Activated T-helper 17 cell treated with anti-CD3 and anti-CD28 coated beads, Interleukin-2, amount 50 U/mL, for 72 hours (primary cell): ENCODE measurements at regions not wholly inside any gene's neighbourhood (a gene's known extent, or its start where the extent isn't known, plus 50 kb on each side); places are given as distances from the start of the nearest gene placed in this dataset.

Experiments
- ATAC-seq: fragments of 150-1000 bp; cut with Tn5 transposase; replicated peaks from 2 replicates; pipeline ENCODE4 v1.10.0; 2021; ENCODE audit warnings: mild to moderate bottlenecking, moderate library complexity
- H3K27ac Mint-ChIP-seq: one replicate; pipeline ENCODE4 v1.8.0; 2022; ENCODE audit warnings: mixed read lengths
- H3K27me3 Mint-ChIP-seq: one replicate; pipeline ENCODE4 v1.8.0; 2022; ENCODE audit warnings: mixed read lengths
- H3K36me3 Mint-ChIP-seq: one replicate; pipeline ENCODE4 v1.8.0; 2022; ENCODE audit warnings: low read depth, mild to moderate bottlenecking, mixed read lengths
- H3K4me1 Mint-ChIP-seq: one replicate; pipeline ENCODE4 v1.8.0; 2022; ENCODE audit warnings: mixed read lengths
- H3K4me3 Mint-ChIP-seq: one replicate; pipeline ENCODE4 v1.8.0; 2022; ENCODE audit warnings: mild to moderate bottlenecking, mixed read lengths
- H3K9me3 Mint-ChIP-seq: one replicate; pipeline ENCODE4 v1.8.0; 2022; ENCODE audit warnings: mixed read lengths

DNA sequence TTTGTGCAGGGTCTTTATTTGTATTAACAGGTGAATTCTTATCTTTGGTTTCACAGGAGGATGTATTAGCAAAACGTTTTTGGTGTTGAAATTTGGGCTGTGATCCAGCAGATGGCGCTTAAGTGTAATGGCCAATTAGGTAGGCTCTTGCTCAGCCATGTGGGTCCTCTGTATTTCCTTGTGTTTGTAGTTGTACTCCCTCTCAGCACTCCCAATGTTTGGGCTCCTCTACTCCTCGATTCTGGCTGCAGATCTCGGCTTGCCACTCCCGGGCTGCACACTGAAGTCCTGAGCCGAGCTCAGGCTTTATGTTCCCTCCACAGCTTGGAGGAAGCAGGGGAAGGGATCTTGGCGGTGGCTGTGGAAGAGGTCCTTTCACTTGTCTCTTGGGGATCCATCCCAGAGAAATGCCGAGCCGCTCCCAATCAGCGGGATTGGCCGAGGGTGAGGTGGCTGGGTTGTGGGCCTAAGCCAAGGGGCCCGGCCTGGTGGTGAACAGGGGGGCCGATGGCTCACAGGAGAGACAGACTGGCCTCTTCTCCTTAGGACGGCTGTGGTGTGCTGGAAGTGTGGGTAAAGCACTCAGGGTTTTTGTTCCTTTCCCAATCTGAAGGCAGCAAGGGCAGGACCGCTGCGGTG is 133.7 kb downstream of the AEBP2 start:
- no peak overlapping the region for H3K4me3 Mint-ChIP-seq
- ATAC-seq: no peak
- no peaks in the 10 kb centered on the region for H3K9me3 Mint-ChIP-seq
- peaks cover 6% of the 10 kb centered on the region for H3K4me1 Mint-ChIP-seq
- no peaks in the 10 kb centered on the region for H3K27me3 Mint-ChIP-seq
- H3K36me3 Mint-ChIP-seq: peaks cover 4% of the 10 kb centered on the region
- H3K27ac Mint-ChIP-seq: no peak overlapping the region

GRCh38 chr12:19573866-19574265 is 134.6 kb downstream of the AEBP2 start:
- H3K27me3 Mint-ChIP-seq: no peaks in the 10 kb centered on the region
- H3K27ac Mint-ChIP-seq: no peak overlapping the region
- no peak for ATAC-seq
- H3K9me3 Mint-ChIP-seq: no peaks in the 10 kb centered on the region
- H3K4me1 Mint-ChIP-seq: peaks cover 6% of the 10 kb centered on the region
- H3K4me3 Mint-ChIP-seq: no peak overlapping the region
- H3K36me3 Mint-ChIP-seq: peaks cover 6% of the 10 kb centered on the region

DNA sequence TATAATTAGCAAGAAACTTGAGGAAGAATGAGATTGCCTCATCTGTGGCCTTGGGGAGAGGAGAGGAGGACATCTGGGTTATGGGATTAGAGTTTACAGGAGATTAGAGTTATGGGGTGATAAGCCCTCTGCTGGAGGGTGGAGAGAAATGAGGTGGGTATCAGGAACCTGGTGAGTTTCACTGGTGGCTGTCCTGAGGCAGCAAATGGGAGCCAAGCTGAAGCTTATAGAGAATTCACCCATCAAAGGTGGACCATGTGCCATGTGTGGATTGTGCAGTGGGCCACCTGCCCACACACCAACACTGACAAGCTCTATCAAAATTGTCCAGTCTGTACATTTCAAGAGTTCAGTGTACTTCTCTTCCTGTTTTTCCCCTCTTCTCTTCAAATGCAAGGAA is 135.3 kb downstream of the AEBP2 start:
- no peaks in the 10 kb centered on the region for H3K27me3 Mint-ChIP-seq
- H3K36me3 Mint-ChIP-seq: peaks cover 6% of the 10 kb centered on the region
- peaks cover 6% of the 10 kb centered on the region for H3K4me1 Mint-ChIP-seq
- H3K9me3 Mint-ChIP-seq: no peaks in the 10 kb centered on the region
- no peak overlapping the region for H3K4me3 Mint-ChIP-seq
- H3K27ac Mint-ChIP-seq: peak overlapping the region; percentile 8
- ATAC-seq: peak; percentile 12

DNA sequence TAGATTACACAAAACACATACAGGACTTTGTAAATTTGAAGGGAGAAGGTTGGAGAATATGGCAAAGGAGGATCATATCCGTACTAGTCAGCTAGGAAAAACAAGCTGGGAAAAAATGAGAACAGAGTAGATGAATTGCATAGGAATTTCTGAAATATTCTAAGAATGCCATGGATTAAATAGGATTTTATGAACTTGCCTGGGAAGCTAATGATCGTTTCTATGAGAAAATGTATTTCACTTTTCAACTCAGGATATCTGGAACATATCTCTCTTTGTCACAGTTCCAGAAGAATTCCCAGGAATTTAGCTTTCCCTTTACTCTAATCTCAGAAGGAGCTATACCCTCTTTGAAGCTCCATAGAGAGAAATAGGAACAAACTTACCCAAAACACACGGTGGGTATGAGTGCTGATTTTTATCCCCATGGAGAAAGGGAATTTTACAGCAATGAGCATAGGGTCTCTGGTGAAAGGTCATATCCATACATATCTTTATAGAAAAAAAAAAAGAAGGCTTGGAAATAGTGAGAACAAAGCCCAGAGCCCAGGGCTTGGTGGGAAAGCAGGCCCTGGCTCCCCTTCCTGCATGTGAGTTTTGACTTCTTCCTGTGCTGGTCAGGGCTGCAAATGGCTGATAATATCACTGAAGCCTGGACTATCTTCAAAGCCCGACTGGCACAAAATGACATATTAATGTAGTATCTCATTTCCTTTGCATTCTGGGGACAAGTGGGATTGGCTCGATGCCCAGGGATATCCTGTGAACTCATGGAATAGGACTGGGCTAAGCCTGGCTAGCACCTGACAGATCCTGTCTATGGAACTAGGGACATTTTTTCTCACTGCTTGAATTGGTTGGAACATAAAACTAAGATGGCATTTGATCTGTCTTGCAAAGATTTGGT is 136.3 kb downstream of the AEBP2 start:
- peaks cover 6% of the 10 kb centered on the region for H3K36me3 Mint-ChIP-seq
- no peaks in the 10 kb centered on the region for H3K27me3 Mint-ChIP-seq
- no peak overlapping the region for H3K4me3 Mint-ChIP-seq
- H3K9me3 Mint-ChIP-seq: no peaks in the 10 kb centered on the region
- no peak for ATAC-seq
- peaks cover 6% of the 10 kb centered on the region for H3K4me1 Mint-ChIP-seq
- peak overlapping the region; percentile 8 for H3K27ac Mint-ChIP-seq

DNA sequence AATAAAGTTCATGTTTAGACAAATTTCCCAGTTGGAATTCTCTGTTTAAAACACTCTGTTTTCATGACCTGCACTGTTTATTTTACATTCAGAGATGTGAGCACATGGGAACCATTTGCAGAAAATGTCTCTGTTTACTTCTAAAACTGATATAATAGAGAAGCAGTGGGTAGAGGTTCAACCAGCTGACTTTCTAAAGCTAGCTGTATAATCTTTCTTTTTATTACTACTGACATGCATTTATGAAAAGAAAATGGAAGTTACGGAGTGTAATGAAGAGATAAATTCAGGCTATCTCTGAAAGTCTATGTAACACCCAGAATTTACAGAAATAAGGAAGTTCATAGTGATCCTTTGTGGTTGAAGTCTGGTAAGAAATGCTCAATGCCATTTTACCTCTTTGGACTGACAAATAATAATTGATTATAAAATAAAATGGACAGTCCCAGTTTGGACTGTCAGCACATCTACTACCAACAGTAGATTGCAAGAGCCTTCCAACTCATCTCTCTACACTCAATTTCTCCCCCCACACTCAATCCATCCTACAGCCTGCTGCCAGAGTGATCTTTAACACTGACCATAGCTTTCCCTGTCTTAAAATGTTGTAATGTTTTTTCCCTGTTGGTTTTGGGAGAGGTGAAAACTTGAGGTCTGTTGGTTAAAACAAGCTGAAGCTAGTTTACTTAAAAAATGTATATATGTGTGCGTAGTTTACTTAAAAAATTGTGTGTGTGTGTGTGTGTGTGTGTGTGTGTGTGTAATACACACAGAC is 137.4 kb downstream of the AEBP2 start:
- peaks cover 6% of the 10 kb centered on the region for H3K36me3 Mint-ChIP-seq
- H3K27ac Mint-ChIP-seq: no peak overlapping the region
- no peaks in the 10 kb centered on the region for H3K27me3 Mint-ChIP-seq
- H3K4me1 Mint-ChIP-seq: peaks cover 6% of the 10 kb centered on the region
- no peak overlapping the region for H3K4me3 Mint-ChIP-seq
- no peak for ATAC-seq
- peaks cover 3% of the 10 kb centered on the region for H3K9me3 Mint-ChIP-seq

DNA sequence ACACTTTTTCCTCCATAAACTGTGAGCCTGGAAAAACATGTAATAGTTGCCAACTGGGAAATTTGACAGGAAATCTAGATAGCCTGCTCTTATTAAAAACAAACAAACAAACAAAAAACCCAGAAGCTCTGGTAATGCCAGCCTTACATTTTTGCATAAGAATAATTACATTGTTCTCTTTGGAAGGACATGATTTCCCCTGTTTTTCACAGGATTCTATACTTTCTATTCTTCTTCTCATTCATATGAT is 137.9 kb downstream of the AEBP2 start:
- no peak overlapping the region for H3K27ac Mint-ChIP-seq
- H3K4me1 Mint-ChIP-seq: peaks cover 6% of the 10 kb centered on the region
- H3K27me3 Mint-ChIP-seq: no peaks in the 10 kb centered on the region
- peaks cover 6% of the 10 kb centered on the region for H3K36me3 Mint-ChIP-seq
- peaks cover 5% of the 10 kb centered on the region for H3K9me3 Mint-ChIP-seq
- ATAC-seq: no peak
- no peak overlapping the region for H3K4me3 Mint-ChIP-seq

DNA sequence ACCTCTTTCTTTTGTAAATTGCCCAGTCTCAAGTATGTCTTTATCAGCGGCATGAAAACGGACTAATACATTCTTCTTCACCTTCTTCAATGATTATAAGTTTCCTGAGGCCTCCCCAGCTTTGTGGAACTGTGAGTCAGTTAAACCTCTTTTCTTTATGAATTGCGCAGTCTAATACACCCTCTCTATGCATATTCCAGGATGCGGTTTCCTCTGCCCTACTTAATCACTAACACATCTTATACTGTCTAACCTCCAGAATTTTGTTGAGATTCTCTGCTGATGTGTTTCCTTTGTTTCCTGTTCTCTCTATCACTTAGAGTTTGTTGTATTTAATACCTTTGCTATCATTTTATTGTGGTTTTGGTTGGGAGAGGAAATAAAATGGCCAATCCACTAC is 145.4 kb downstream of the AEBP2 start:
- Mint-ChIP-seq H3K27ac (peak overlapping the region; percentile 73), H3K36me3 (peaks cover 15% of the 10 kb centered on the region), H3K9me3 (peaks cover 21% of the 10 kb centered on the region), H3K4me3 (peak overlapping the region; percentile 60), H3K4me1 (peaks cover 12% of the 10 kb centered on the region), H3K27me3 (no peaks in the 10 kb centered on the region)
- peak; percentile 98 for ATAC-seq

GRCh38 chr12:19588951-19589350 is 149.7 kb downstream of the AEBP2 start:
- Mint-ChIP-seq H3K27me3 (no peaks in the 10 kb centered on the region), H3K4me3 (no peak overlapping the region), H3K36me3 (peaks cover 12% of the 10 kb centered on the region), H3K4me1 (peaks cover 12% of the 10 kb centered on the region), H3K9me3 (peaks cover 10% of the 10 kb centered on the region), H3K27ac (no peak overlapping the region)
- no peak for ATAC-seq

- Mint-ChIP-seq H3K9me3 (peaks cover 2% of the 10 kb centered on the region), H3K4me1 (no peaks in the 10 kb centered on the region), H3K27ac (no peak overlapping the region), H3K4me3 (no peak overlapping the region), H3K36me3 (no peaks in the 10 kb centered on the region), H3K27me3 (no peaks in the 10 kb centered on the region)
- ATAC-seq: peak; percentile 81
These were observed 152.7 kb downstream of the AEBP2 start for GRCh38 chr12:19591951-19592350.

DNA sequence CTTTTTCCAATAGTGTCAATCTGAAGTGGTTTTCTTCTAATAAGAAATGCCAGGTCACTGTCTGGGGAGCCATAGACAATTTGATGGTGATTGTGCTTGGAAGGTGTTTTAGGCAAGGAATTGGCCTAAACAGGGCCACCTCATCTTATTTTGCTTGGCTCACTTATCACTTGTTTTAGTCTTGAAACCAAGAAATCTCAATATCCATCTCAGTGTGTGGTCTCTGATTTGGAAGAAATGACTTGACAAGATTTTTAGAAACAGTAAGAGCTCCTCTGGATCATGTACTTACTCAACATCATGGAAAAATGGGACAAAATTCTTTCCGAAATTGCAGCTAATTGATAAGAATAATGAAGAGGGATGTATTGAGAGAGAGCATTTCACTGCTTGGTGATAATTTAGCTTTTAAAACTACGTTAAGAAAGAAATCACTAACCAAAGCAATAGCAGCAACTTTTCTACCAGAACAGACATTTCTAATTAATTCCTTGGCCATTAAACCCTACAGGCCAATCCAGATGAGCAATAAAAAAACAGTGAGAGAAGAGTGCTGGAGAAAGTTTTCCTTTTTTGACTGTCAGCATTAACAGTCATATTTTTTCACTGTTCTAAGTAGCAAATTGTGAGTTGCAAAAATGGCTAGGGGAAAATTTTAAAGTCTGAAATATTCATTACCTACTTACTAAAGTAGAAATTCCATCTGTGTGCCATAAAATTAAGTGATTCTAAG is 157.3 kb downstream of the AEBP2 start:
- H3K27me3 Mint-ChIP-seq: no peaks in the 10 kb centered on the region
- no peak overlapping the region for H3K4me3 Mint-ChIP-seq
- ATAC-seq: no peak
- no peaks in the 10 kb centered on the region for H3K4me1 Mint-ChIP-seq
- H3K36me3 Mint-ChIP-seq: no peaks in the 10 kb centered on the region
- H3K9me3 Mint-ChIP-seq: no peaks in the 10 kb centered on the region
- no peak overlapping the region for H3K27ac Mint-ChIP-seq

GRCh38 chr12:19597167-19598026 is 158.1 kb downstream of the AEBP2 start:
- no peak for ATAC-seq
- Mint-ChIP-seq H3K27me3 (no peaks in the 10 kb centered on the region), H3K4me3 (no peak overlapping the region), H3K36me3 (no peaks in the 10 kb centered on the region), H3K9me3 (no peaks in the 10 kb centered on the region), H3K27ac (no peak overlapping the region), H3K4me1 (no peaks in the 10 kb centered on the region)

- Mint-ChIP-seq H3K27ac (no peak overlapping the region), H3K36me3 (no peaks in the 10 kb centered on the region), H3K4me1 (no peaks in the 10 kb centered on the region), H3K9me3 (peaks cover 4% of the 10 kb centered on the region), H3K4me3 (no peak overlapping the region), H3K27me3 (no peaks in the 10 kb centered on the region)
- no peak for ATAC-seq
These were observed 166.4 kb downstream of the AEBP2 start for GRCh38 chr12:19605720-19606119.

- Mint-ChIP-seq H3K9me3 (peaks cover 9% of the 10 kb centered on the region), H3K27ac (no peak overlapping the region), H3K36me3 (no peaks in the 10 kb centered on the region), H3K27me3 (no peaks in the 10 kb centered on the region), H3K4me3 (no peak overlapping the region), H3K4me1 (peaks cover 5% of the 10 kb centered on the region)
- ATAC-seq: no peak
These were observed 168.7 kb downstream of the AEBP2 start for GRCh38 chr12:19608039-19608438.
